Stimulated activated CD4-positive, alpha-beta T cell treated with anti-CD3 and anti-CD28 coated beads, Interleukin-4, amount 100 ng/mL, for 1 hour (primary cell): ENCODE measurements at regions not wholly inside any gene's neighbourhood (a gene's known extent, or its start where the extent isn't known, plus 50 kb on each side); places are given as distances from the start of the nearest gene placed in this dataset.
"Not testable (repeated sequence)": the region's sequence is repeated elsewhere in the genome, so short reads cannot be mapped to it uniquely, and the experiment has no call there.

Source experiments
- DNase-seq: peaks from one replicate; pipeline ENCODE4 v3.0.0-alpha.2; 2020

DNA sequence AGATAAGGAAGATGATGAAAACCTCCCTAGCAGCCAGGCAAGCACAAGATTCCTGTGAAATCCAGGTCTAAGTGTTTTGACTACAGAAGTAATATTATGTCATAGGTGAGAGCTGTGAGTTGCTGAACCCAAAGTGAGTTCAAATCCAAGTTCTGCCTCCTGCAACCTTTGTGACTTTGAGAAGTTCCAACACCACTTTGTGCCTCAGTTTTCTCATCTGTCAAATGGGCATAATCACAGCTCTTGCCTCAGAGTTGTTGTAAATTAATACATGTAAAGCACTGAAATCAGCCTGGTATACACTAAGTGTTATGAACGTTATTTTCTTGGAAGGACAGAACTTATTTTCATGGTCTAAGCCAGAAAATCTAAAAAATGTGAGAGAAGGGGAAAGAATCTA, 210.3 kb upstream of the FRG2C start:
- DNase-seq, result not testable (repeated sequence)

- DNase-seq, result not testable (repeated sequence)
These were observed 189.6 kb upstream of the FRG2C start for GRCh38 chr3:75474530-75474929.

- DNase-seq, result not testable (repeated sequence)
These were observed 167.5 kb upstream of the FRG2C start for GRCh38 chr3:75496600-75496999.

DNA sequence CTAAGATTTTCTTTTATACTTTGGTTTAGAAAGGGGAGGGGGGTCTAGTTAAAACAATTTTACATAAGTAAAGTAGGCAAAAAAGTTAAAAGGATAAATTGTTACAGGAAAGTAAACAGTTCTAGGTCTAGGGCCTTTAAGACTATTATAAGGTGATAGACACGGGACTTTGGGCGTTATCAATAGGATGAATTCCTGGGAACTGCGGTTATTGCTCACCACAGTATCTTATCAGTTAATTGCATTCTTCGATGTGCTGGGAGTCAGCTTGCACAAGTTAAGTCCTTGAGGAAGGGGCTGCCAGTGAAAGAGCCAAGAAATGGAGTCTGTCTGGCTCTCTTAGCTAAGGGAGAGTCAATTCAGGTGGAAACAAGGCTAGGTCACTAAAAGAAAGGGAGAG, 163.8 kb upstream of the FRG2C start:
- DNase-seq, result not testable (repeated sequence)

DNA sequence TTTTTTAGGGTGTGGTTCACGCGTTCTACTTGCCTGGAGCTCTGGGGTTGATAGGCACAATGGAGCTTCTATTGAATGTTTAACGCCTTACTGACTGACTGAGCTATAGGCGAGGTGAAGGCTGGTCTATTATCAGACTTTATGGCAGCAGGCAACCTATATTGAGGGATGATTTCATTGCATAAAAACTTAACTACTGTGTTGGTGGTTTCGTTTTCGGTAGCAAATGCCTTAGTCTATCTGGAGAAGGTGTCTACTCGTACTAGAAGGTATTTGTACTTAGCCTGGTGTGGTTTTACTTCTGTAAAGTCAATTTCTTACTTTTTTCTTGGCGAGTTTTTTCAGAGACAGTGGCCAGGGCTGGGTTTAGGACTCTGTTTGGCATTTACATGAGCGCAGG, 162.0 kb upstream of the FRG2C start:
- not testable (repeated sequence) for DNase-seq

- DNase-seq, result not testable (repeated sequence)
These were observed 161.1 kb upstream of the FRG2C start for GRCh38 chr3:75502769-75503756.

DNA sequence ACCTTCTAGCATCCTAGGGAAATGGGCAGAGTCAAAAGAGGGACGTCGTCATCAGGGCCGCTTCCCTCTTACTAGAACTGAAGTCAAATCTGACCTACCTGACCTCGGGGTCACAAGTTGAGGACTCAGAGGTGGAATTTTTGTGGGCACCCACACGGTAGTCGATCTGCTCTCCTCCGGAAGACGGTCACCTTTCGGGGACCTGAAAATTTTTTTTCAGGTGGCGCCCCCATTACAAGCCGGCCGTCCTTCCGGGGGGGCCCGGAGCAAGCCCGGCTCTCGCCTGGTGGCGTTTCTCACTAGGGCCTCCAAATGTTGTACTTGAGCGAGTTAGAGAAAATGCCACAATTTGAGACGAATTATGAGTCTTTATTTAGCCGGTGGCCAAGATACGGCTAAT, 157.5 kb upstream of the FRG2C start:
- no peak for DNase-seq

- not testable (repeated sequence) for DNase-seq
These were observed 156.2 kb upstream of the FRG2C start for GRCh38 chr3:75507956-75508355.

GRCh38 chr3:75527657-75528056, 136.5 kb upstream of the FRG2C start:
- DNase-seq, result not testable (repeated sequence)

- not testable (repeated sequence) for DNase-seq
These were observed 112.0 kb upstream of the FRG2C start for GRCh38 chr3:75552095-75552494.

- not testable (repeated sequence) for DNase-seq
These were observed 99.7 kb upstream of the FRG2C start for GRCh38 chr3:75564427-75564826.

- not testable (repeated sequence) for DNase-seq
These were observed 91.8 kb upstream of the FRG2C start for GRCh38 chr3:75572303-75572702.

GRCh38 chr3:75579091-75579490, 85.0 kb upstream of the FRG2C start:
- not testable (repeated sequence) for DNase-seq

DNA sequence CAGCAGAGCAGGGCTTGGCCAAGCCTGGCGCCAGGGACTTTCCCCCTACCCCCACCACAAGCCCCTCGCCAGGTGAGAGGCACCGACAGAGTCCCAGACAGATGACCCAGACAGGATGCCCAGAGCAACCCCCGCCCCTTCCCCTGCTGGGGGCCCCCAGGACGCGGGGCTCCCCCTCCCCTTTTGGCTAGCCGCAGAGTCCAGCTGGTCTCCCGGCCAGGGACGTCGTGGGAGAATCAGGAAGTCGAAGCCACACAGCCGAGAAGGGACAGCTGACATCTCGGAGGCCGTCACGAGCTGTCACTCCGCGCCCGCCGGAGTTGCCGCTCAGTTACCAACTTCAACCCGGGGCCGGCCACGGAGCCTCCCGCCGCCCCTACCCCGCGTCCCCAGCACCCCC, 84.6 kb upstream of the FRG2C start:
- DNase-seq, result not testable (repeated sequence)

- DNase-seq, result peak; percentile 59
These were observed 83.9 kb upstream of the FRG2C start for GRCh38 chr3:75579981-75580782.

GRCh38 chr3:75582536-75582935, 81.6 kb upstream of the FRG2C start:
- not testable (repeated sequence) for DNase-seq

- not testable (repeated sequence) for DNase-seq
These were observed 81.0 kb upstream of the FRG2C start for GRCh38 chr3:75583116-75583515.

GRCh38 chr3:75587695-75588094, 76.4 kb upstream of the FRG2C start:
- not testable (repeated sequence) for DNase-seq

- not testable (repeated sequence) for DNase-seq
These were observed 73.7 kb upstream of the FRG2C start for GRCh38 chr3:75590382-75590781.

- peak; percentile 9 for DNase-seq
These were observed 59.7 kb upstream of the FRG2C start for GRCh38 chr3:75604286-75604934.

- DNase-seq, result not testable (repeated sequence)
These were observed 56.1 kb upstream of the FRG2C start for GRCh38 chr3:75607996-75608395.

DNA sequence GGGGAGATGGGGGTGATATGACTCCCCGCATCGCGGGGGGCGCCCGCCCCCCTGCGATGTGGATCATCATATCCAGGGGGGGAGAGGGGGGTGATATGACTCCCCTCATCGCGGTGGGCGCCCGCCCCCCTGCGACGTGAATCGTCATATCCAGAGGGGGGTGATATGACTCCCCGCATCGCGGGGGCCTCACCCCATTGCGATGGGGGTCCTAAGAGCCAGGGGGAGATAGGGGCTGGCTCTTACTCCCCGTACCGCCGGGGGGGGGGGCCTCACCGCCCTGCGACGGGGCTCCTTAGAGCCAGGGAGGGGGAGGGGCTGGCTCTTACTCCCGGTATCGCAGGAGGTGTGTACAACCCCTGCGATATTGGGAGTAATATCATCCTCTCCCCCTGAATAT, 54.5 kb upstream of the FRG2C start:
- DNase-seq, result not testable (repeated sequence)

DNA sequence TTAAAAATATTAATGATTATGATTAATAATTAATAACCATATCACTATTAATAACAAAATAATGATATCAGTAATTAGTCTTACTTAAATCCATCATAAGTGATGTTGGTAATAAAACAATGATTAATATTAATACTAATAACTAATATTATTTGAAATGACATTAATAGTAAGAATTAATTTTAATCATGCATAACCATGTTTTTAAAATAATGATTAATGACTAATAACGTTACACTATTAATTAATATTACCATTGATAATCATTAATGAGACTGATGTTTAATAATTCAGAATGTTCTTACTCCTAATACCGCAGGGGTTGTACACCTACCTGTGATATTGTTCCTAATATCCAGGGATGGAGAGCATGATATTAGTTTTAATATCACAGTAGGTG, 53.4 kb upstream of the FRG2C start:
- DNase-seq, result no peak
